NB4 (cell line): ENCODE measurements at regions not wholly inside any gene's neighbourhood (a gene's known extent, or its start where the extent isn't known, plus 50 kb on each side); places are given as distances from the start of the nearest gene placed in this dataset.

ENCODE experiments used
- DNase-seq: peaks from one replicate; pipeline ENCODE4 v3.0.0; 2010; ENCODE audit warnings: low read depth
- H3K4me3 ChIP-seq: one replicate; pipeline ENCODE4 v1.5.1; 2011; ENCODE audit warnings: mild to moderate bottlenecking, low read depth, low read length, moderate library complexity
- CTCF ChIP-seq: IDR thresholded peaks from one replicate; pipeline ENCODE4 v1.5.1; 2012; ENCODE audit warnings: low read depth, low read length
- MAX ChIP-seq: IDR thresholded peaks from 2 replicates; pipeline ENCODE4 v1.6.1; 2011; ENCODE audit warnings: low read depth, low read length
- MYC ChIP-seq: IDR thresholded peaks from 2 replicates; pipeline ENCODE4 v1.6.1; 2011; ENCODE audit warnings: low read depth, low read length
- POLR2A ChIP-seq: IDR thresholded peaks from 2 replicates; pipeline ENCODE4 v1.6.1; 2011; ENCODE audit warnings: mild to moderate bottlenecking; ENCODE audit not compliant: insufficient read length; ENCODE audit errors: extremely low read depth

- DNase-seq = no peak
- no peak overlapping the region for H3K4me3 ChIP-seq
- TF ChIP-seq POLR2A = no peak
- TF ChIP-seq CTCF = no peak
- no peak for TF ChIP-seq MYC
- no peak for TF ChIP-seq MAX
Observed at GRCh38 chr13:85430216-85430794, 368.9 kb downstream of the SLITRK6 start.

DNA sequence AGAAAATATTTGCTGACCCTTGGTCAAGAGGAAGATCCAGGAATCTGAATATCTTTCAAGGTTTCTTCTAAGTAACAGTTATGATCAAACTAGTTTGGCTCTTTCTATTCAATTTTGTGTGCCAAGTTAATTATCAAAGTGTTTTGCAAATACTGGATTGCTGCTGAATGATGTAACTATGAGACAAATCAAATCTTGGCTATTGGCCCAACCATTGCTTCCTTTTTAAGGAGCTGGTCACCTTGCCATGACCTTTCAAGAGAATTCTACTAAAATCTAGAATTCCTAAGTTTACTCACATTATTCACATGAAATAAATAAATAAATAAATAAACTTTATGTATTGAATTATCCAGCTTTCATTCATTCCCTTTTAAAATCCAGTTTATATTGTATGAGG, 371.8 kb downstream of the SLITRK6 start:
- DNase-seq = no peak

DNA sequence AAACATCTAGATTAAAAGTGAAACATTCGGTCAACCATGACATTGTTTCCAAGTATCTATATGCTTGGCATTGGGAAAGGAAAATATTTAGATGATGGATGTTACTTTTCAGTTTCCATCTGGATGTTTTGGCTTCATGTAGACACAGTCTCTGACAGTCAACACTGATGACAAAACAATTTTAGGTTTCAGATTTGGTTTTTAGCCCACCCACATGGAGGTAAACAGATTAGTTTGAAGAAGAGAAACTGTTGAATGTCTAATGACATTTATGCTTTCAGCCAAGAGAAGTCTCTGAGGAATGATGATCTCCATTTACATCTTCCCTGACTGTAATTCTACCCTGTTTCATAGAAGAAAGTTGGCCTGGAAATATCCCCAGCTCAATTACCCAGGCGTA, 379.1 kb downstream of the SLITRK6 start:
- TF ChIP-seq CTCF (no peak), MYC (no peak), MAX (no peak), POLR2A (no peak)
- no peak overlapping the region for H3K4me3 ChIP-seq

More for the DNA sequence above, 371.8 kb downstream of the SLITRK6 start:
- no peak overlapping the region for H3K4me3 ChIP-seq
- TF ChIP-seq POLR2A (no peak), MYC (no peak), MAX (no peak), CTCF (no peak)

GRCh38 chr13:85419611-85420010, 379.6 kb downstream of the SLITRK6 start:
- DNase-seq = no peak
- no peak overlapping the region for H3K4me3 ChIP-seq
- TF ChIP-seq MYC (no peak), CTCF (no peak), MAX (no peak), POLR2A (no peak)

More for the DNA sequence above, 379.1 kb downstream of the SLITRK6 start:
- no peak for DNase-seq

DNA sequence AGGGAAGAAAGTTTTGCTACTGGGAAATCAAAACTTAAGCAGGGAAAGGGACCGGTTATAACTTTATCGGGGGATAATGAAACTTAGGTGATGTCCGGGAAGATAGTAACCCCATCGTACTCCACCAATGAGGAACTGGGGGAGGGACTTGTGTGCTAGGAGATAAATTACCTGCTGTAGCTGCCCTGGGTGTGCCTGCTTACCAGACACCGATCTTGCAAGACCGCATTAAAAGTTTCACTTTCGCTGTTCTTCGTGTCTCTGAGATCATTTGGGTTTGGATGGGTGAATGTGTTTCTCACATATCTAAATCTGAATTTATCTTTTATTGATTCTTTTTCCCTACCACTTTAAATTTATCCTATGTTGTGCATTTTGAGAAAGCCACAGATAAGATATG, 381.4 kb downstream of the SLITRK6 start:
- H3K4me3 ChIP-seq = no peak overlapping the region
- no peak for TF ChIP-seq CTCF
- no peak for TF ChIP-seq POLR2A
- TF ChIP-seq MAX = no peak
- TF ChIP-seq MYC = no peak
- DNase-seq = no peak

- TF ChIP-seq MAX (no peak), CTCF (no peak), MYC (no peak), POLR2A (no peak)
- no peak overlapping the region for H3K4me3 ChIP-seq
- DNase-seq = no peak
Observed at GRCh38 chr13:85413664-85414063, 385.6 kb downstream of the SLITRK6 start.
